IMR-90 (cell line): ENCODE measurements at regions not wholly inside any gene's neighbourhood (a gene's known extent, or its start where the extent isn't known, plus 50 kb on each side); places are given as distances from the start of the nearest gene placed in this dataset.

Experiments
- BHLHE40 ChIP-seq: fragments of 150-350 bp; IDR thresholded peaks from 2 replicates; pipeline ENCODE4 v1.6.1; 2016; ENCODE audit warnings: mild to moderate bottlenecking, low read depth, low read length
- POLR2A ChIP-seq: IDR thresholded peaks from 2 replicates; pipeline ENCODE4 v1.6.1; 2012; ENCODE audit warnings: mild to moderate bottlenecking, low read depth, low read length
- RAD21 ChIP-seq: IDR thresholded peaks from 2 replicates; pipeline ENCODE4 v1.6.1; 2012; ENCODE audit warnings: low read length, improper control_type of control experiment
- RCOR1 ChIP-seq: IDR thresholded peaks from 2 replicates; pipeline ENCODE4 v1.6.1; 2012; ENCODE audit warnings: mild to moderate bottlenecking, low read length, improper control_type of control experiment; ENCODE audit not compliant: insufficient replicate concordance
- RFX5 ChIP-seq: IDR thresholded peaks from 2 replicates; pipeline ENCODE4 v1.8.0; 2012; ENCODE audit warnings: low read depth, mild to moderate bottlenecking, low read length, moderate library complexity
- TF ChIP-seq, protein P1 (sequence below): conservative IDR thresholded peaks from 2 replicates; pipeline ENCODE4 v1.5.1; 2012; ENCODE audit warnings: mild to moderate bottlenecking, low read depth, low read length, improper control_type of control experiment

DNA sequence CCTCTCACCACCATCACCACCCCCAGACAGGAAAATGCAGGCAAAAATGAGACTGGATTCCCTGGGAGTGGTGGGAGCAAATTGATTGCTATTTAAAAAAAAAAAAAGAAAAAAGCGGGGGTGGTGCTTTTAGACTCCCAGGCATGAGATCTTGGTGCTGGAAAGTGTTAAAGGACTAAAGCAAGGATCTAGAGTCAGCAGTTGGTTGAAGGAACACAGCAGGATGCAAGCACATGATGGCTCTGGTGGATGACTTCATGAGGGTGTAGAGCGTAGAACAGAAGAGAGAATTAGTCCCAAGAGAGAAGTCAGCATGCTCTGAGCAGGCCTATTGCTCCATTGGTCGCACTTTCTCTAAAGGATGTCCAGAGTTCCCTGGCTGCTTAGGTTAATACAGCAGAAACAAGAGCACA lies 183.8 kb upstream of the HMGA2 start:
- no peak for TF ChIP-seq POLR2A
- TF ChIP-seq, protein P1, sequence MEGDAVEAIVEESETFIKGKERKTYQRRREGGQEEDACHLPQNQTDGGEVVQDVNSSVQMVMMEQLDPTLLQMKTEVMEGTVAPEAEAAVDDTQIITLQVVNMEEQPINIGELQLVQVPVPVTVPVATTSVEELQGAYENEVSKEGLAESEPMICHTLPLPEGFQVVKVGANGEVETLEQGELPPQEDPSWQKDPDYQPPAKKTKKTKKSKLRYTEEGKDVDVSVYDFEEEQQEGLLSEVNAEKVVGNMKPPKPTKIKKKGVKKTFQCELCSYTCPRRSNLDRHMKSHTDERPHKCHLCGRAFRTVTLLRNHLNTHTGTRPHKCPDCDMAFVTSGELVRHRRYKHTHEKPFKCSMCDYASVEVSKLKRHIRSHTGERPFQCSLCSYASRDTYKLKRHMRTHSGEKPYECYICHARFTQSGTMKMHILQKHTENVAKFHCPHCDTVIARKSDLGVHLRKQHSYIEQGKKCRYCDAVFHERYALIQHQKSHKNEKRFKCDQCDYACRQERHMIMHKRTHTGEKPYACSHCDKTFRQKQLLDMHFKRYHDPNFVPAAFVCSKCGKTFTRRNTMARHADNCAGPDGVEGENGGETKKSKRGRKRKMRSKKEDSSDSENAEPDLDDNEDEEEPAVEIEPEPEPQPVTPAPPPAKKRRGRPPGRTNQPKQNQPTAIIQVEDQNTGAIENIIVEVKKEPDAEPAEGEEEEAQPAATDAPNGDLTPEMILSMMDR: no peak
- TF ChIP-seq RCOR1: no peak
- TF ChIP-seq BHLHE40: no peak
- no peak for TF ChIP-seq RAD21
- TF ChIP-seq RFX5: no peak
